K562 (cell line): ENCODE measurements at regions not wholly inside any gene's neighbourhood (a gene's known extent, or its start where the extent isn't known, plus 50 kb on each side); places are given as distances from the start of the nearest gene placed in this dataset.

Source experiments
- ATAC-seq: fragments of 200-7000 bp; cut with Tn5 transposase; 3 replicates; pipeline ENCODE4 v1.9.1; 2020; ENCODE audit warnings: moderate library complexity
- BruUV-seq: library from RNA; stranded (reverse); fragments of 400-500 nt; replicated peaks from 2 replicates; lab custom pipeline; 2021; lab: Mats Ljungman, UMichigan
- CTCF ChIA-PET: fragments of 300-600 bp; formaldehyde crosslinking; extraction: SDS; loops from one replicate; lab custom pipeline; 2021; ENCODE audit warnings: low intra/inter-chr PET ratio; lab: Yijun Ruan, JAX
- POLR2A ChIA-PET: fragments of 300-600, 350-650 bp; sonication (Branson Sonifier 250); formaldehyde crosslinking; extraction: SDS; loops from one replicate; lab custom pipeline; 2021; ENCODE audit warnings: antibody characterized with exemption, inconsistent platforms; lab: Yijun Ruan, JAX
- DNase-seq, 4 experiments: peaks; one replicate each; pipeline versions ENCODE4 v3.0.0 to v3.0.0-alpha.2; 2011 to 2018; ENCODE audit warnings: low spot score in 3 of 4, mixed read lengths in 3 of 4; ENCODE audit errors: extremely low read depth in 1 of 4
- FAIRE-seq: peaks from 2 replicates; lab custom pipeline; 2011; peaks lifted over from hg19 to GRCh38; lab: Jason Lieb, UNC
- H2AFZ ChIP-seq: 2 replicates; pipeline ENCODE4 v1.6.0; 2011; ENCODE audit warnings: low read depth, low read length, control low read depth, inconsistent platforms
- H3K27ac ChIP-seq: fragments of 200-600 bp; 3 replicates; pipeline ENCODE4 v1.8.0; 2011; ENCODE audit warnings: low read depth, mild to moderate bottlenecking, control low read depth, inconsistent platforms, low read length, moderate library complexity, mixed read lengths; ENCODE audit errors: extremely low read depth
- H3K27me3 ChIP-seq, 2 experiments: fragments of 300-600 bp in 1 of 2; 2 replicates in 1 of 2; 3 replicates in 1 of 2; pipeline versions ENCODE4 v1.6.0 to v1.8.0; 2011; ENCODE audit warnings: inconsistent platforms in 2 of 2, low read length in 2 of 2, mild to moderate bottlenecking in 1 of 2, mixed read lengths in 1 of 2, moderate library complexity in 1 of 2; ENCODE audit not compliant: control insufficient read depth in 2 of 2, insufficient read depth in 2 of 2
- H3K36me3 ChIP-seq: fragments of 300-600 bp; 3 replicates; pipeline ENCODE4 v1.8.0; 2011; ENCODE audit warnings: mild to moderate bottlenecking, low read length, inconsistent platforms; ENCODE audit not compliant: control insufficient read depth, insufficient read depth
- H3K4me1 ChIP-seq, 2 experiments: fragments of 200-600 bp in 1 of 2; replicated peaks in 1 of 2; 2 replicates in 1 of 2; 3 replicates in 1 of 2; pipeline versions ENCODE4 v1.5.1 to v1.8.0; 2011; ENCODE audit warnings: inconsistent platforms in 2 of 2, low read length in 2 of 2, mild to moderate bottlenecking in 1 of 2, mixed read lengths in 1 of 2, moderate library complexity in 1 of 2; ENCODE audit not compliant: control insufficient read depth in 2 of 2, insufficient read depth in 2 of 2
- H3K4me2 ChIP-seq: 2 replicates; pipeline ENCODE4 v1.6.1; 2011; ENCODE audit warnings: low read length, control low read depth, inconsistent platforms, mixed read lengths; ENCODE audit not compliant: insufficient read depth
- H3K4me3 ChIP-seq: fragments of 200-600 bp; sonication (generic), shearing (Covaris generic); 2 replicates; pipeline ENCODE4 v1.5.1; 2016; ENCODE audit warnings: control low read depth, inconsistent platforms
- H3K79me2 ChIP-seq: fragments of 200-600 bp; 3 replicates; pipeline ENCODE4 v1.8.0; 2011; ENCODE audit warnings: low read length, inconsistent platforms; ENCODE audit not compliant: control insufficient read depth, insufficient read depth
- H3K9ac ChIP-seq, 2 experiments: 2 replicates each; pipeline versions ENCODE4 v1.6.0 to v1.6.1; 2011; ENCODE audit warnings: low read depth in 2 of 2, low read length in 2 of 2, control low read depth in 1 of 2, inconsistent platforms in 1 of 2, mild to moderate bottlenecking in 1 of 2, mixed read lengths in 1 of 2; ENCODE audit not compliant: insufficient read depth in 1 of 2
- H3K9me1 ChIP-seq: one replicate; pipeline ENCODE4 v1.6.0; 2011; ENCODE audit warnings: inconsistent platforms, mild to moderate bottlenecking, low read length, moderate library complexity; ENCODE audit not compliant: control insufficient read depth, insufficient read depth
- H3K9me3 ChIP-seq: replicated peaks from 2 replicates; pipeline ENCODE4 v1.5.1; 2011; ENCODE audit warnings: low read depth, low read length, inconsistent platforms; ENCODE audit not compliant: control insufficient read depth, insufficient read depth
- H4K20me1 ChIP-seq: replicated peaks from 2 replicates; pipeline ENCODE4 v1.6.1; 2011; ENCODE audit warnings: low read length, inconsistent platforms, mixed read lengths; ENCODE audit not compliant: control insufficient read depth, insufficient read depth
- BRD4 ChIP-seq: fragments of 200-600 bp; sonication (generic); IDR thresholded peaks from 2 replicates; pipeline ENCODE4 v1.6.1; 2017; ENCODE audit warnings: inconsistent platforms
- CBX2 ChIP-seq: fragments of 200-600 bp; sonication (generic); IDR thresholded peaks from one replicate; pipeline ENCODE4 v1.6.1; 2012; ENCODE audit warnings: mild to moderate bottlenecking, low read length, inconsistent platforms; ENCODE audit not compliant: insufficient read depth, poor library complexity, severe bottlenecking
- KAT7 ChIP-seq: sonication (generic); formaldehyde crosslinking; IDR thresholded peaks from 2 replicates; pipeline ENCODE4 v1.8.0; 2022; ENCODE audit warnings: missing genetic modification reagents, mild to moderate bottlenecking, borderline replicate concordance
- LEF1 ChIP-seq: fragments of 450-650 bp; IDR thresholded peaks from 2 replicates; pipeline ENCODE4 v1.6.1; 2016; ENCODE audit warnings: mild to moderate bottlenecking
- MTA3 ChIP-seq: fragments of 450-650 bp; formaldehyde crosslinking; IDR thresholded peaks from 2 replicates; pipeline ENCODE4 v1.6.1; 2017; ENCODE audit warnings: mild to moderate bottlenecking, borderline replicate concordance
- SMAD3 ChIP-seq: fragments of 450-650 bp; formaldehyde crosslinking; conservative IDR thresholded peaks from 2 replicates; pipeline ENCODE4 v1.4.0; 2020; ENCODE audit warnings: mild to moderate bottlenecking
- SRSF7 ChIP-seq: fragments of 200-400 bp; formaldehyde crosslinking; optimal IDR thresholded peaks from 2 replicates; pipeline ENCODE3; 2017; ENCODE audit warnings: mild to moderate bottlenecking, low read depth, low read length
- U2AF2 ChIP-seq: fragments of 200-400 bp; formaldehyde crosslinking; optimal IDR thresholded peaks from 2 replicates; pipeline ENCODE3; 2017; ENCODE audit warnings: low read depth, mild to moderate bottlenecking, low read length
- ZFX ChIP-seq: sonication (generic); formaldehyde crosslinking; IDR thresholded peaks from 2 replicates; pipeline ENCODE4 v1.8.0; 2022; ENCODE audit warnings: mild to moderate bottlenecking, missing genetic modification reagents, moderate library complexity
- ZNF140 ChIP-seq: fragments of 250-450 bp; sonication (Bioruptor Pico); IDR thresholded peaks from 2 replicates; pipeline ENCODE4 v1.8.0; 2021; ENCODE audit warnings: moderate library complexity, mild to moderate bottlenecking, inconsistent platforms
- WGBS: fragments of 100-300 bp; shearing (Covaris generic); methylation state at CpG from one replicate; pipeline ENCODE4 v1.1.6; 2016; ENCODE audit warnings: low coverage, mixed read lengths; ENCODE audit not compliant: insufficient coverage; ENCODE audit errors: missing lambda C conversion rate; 5-methylcytosine and 5-hydroxymethylcytosine counted together
- in situ Hi-C: fragments of 300-500 bp; cut with MboI; formaldehyde crosslinking; loops from 4 replicates; pipeline ENCODE4 v1.15.0; 2018; ENCODE audit warnings: inconsistent platforms, mixed read lengths
- intact Hi-C: fragments of 100-400 bp; cut with micrococcal nuclease; formaldehyde crosslinking; loops from 2 replicates; pipeline ENCODE4 v1.14.2; 2022
- TF ChIP-seq, protein P1 (sequence below): sonication (generic); IDR thresholded peaks from 2 replicates; pipeline ENCODE4 v1.6.1; 2016
- TF ChIP-seq, protein P2 (sequence below), 3 experiments: fragments of 200-800 bp in 1 of 3; fragments of 250-450 bp in 1 of 3; fragments of 450-650 bp in 1 of 3; sonication (Bioruptor Pico) in 1 of 3; sonication (Bioruptor generic) in 1 of 3; formaldehyde crosslinking in 1 of 3; IDR thresholded peaks; 2 replicates each; pipeline versions ENCODE4 v1.6.1 to v1.8.0; 2016 to 2022; ENCODE audit warnings: mild to moderate bottlenecking in 2 of 3, missing genetic modification characterization in 2 of 3, missing compliant biosample characterization in 1 of 3, moderate library complexity in 1 of 3
- TF ChIP-seq, protein P3 (sequence below): fragments of 450-650 bp; formaldehyde crosslinking; IDR thresholded peaks from 2 replicates; pipeline ENCODE4 v1.4.0; 2020; ENCODE audit warnings: mild to moderate bottlenecking

DNA sequence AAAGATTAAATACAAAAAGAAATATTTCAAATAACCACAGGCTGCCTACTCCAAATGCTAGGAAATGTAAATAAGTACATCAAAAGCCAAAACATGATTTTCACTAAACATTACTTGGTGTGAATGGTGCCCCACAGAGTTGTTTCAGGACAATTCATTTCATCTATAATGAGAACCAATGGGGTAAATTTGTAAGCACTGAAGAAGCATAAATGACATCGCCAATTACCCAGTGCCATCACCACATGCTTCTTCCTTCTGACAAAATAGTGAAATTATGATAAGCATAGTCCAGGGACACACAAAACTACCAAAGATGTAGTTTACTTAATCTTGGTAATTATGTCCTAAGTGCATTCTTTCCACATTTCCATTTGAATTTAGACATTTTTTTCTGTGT lies 510.4 kb upstream of the TYRP1 start:
- FAIRE-seq, result no peak

DNA sequence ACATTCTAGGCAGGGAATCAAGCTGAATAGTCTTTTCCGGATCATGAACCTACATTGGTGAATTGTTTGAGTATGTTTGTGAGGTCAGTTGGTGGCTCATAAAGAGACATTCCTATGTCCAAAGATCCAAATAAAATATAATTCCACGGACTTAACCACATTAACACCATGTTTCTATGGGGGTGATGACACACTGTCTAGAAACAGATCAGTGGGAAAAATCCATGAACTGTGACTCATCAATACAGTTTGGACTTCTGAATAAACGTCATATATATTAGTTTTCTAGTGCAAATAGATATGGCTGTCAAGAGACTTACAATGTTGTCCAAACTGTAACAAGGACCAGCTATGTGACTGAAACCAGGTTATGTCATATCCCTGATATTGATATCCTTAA lies 509.9 kb upstream of the TYRP1 start:
- Histone ChIP-seq H3K27ac (no peak overlapping the region), H3K4me2 (no peak overlapping the region), H4K20me1 (no peaks in the 10 kb centered on the region), H3K9ac (no peak overlapping the region), H2AFZ (no peak overlapping the region), H3K4me1 (no peaks in the 10 kb centered on the region), H3K4me3 (no peak overlapping the region), H3K9me1 (no peaks in the 10 kb centered on the region), H3K9me3 (no peaks in the 10 kb centered on the region), H3K79me2 (no peaks in the 10 kb centered on the region), H3K36me3 (no peaks in the 10 kb centered on the region), H3K27me3 (no peaks in the 10 kb centered on the region)
- FAIRE-seq (no peak), ATAC-seq (no peak), DNase-seq (no peak)
- WGBS, result 0% methylated on average over 3 of the region's 3 CpGs
- in situ Hi-C loops (no loop called here), intact Hi-C loops (no loop called here)
- BruUV-seq, result no TSS peak
- ChIA-PET POLR2A (no interaction called here), CTCF (no interaction called here)
- TF ChIP-seq, protein P1, sequence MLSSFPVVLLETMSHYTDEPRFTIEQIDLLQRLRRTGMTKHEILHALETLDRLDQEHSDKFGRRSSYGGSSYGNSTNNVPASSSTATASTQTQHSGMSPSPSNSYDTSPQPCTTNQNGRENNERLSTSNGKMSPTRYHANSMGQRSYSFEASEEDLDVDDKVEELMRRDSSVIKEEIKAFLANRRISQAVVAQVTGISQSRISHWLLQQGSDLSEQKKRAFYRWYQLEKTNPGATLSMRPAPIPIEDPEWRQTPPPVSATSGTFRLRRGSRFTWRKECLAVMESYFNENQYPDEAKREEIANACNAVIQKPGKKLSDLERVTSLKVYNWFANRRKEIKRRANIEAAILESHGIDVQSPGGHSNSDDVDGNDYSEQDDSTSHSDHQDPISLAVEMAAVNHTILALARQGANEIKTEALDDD, result no peak
- no peak for TF ChIP-seq KAT7 (CRISPR knock-in tag)
- TF ChIP-seq, protein P2, sequence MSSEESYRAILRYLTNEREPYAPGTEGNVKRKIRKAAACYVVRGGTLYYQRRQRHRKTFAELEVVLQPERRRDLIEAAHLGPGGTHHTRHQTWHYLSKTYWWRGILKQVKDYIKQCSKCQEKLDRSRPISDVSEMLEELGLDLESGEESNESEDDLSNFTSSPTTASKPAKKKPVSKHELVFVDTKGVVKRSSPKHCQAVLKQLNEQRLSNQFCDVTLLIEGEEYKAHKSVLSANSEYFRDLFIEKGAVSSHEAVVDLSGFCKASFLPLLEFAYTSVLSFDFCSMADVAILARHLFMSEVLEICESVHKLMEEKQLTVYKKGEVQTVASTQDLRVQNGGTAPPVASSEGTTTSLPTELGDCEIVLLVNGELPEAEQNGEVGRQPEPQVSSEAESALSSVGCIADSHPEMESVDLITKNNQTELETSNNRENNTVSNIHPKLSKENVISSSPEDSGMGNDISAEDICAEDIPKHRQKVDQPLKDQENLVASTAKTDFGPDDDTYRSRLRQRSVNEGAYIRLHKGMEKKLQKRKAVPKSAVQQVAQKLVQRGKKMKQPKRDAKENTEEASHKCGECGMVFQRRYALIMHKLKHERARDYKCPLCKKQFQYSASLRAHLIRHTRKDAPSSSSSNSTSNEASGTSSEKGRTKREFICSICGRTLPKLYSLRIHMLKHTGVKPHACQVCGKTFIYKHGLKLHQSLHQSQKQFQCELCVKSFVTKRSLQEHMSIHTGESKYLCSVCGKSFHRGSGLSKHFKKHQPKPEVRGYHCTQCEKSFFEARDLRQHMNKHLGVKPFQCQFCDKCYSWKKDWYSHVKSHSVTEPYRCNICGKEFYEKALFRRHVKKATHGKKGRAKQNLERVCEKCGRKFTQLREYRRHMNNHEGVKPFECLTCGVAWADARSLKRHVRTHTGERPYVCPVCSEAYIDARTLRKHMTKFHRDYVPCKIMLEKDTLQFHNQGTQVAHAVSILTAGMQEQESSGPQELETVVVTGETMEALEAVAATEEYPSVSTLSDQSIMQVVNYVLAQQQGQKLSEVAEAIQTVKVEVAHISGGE (CRISPR knock-in tag; IDR thresholded peaks at IDR 0.05), result no peak
- TF ChIP-seq CBX2, result no peak
- no peak for TF ChIP-seq U2AF2
- TF ChIP-seq, protein P3, sequence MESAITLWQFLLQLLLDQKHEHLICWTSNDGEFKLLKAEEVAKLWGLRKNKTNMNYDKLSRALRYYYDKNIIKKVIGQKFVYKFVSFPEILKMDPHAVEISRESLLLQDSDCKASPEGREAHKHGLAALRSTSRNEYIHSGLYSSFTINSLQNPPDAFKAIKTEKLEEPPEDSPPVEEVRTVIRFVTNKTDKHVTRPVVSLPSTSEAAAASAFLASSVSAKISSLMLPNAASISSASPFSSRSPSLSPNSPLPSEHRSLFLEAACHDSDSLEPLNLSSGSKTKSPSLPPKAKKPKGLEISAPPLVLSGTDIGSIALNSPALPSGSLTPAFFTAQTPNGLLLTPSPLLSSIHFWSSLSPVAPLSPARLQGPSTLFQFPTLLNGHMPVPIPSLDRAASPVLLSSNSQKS (CRISPR knock-in tag), result no peak
- TF ChIP-seq SRSF7, result no peak
- TF ChIP-seq LEF1, result no peak
- no peak for TF ChIP-seq BRD4
- TF ChIP-seq ZFX, result no peak

More for the DNA sequence above, 510.4 kb upstream of the TYRP1 start:
- Histone ChIP-seq H3K79me2 (no peaks in the 10 kb centered on the region), H3K4me2 (no peak overlapping the region), H3K4me1 (no peaks in the 10 kb centered on the region), H3K9me1 (no peaks in the 10 kb centered on the region), H2AFZ (no peak overlapping the region), H3K36me3 (no peaks in the 10 kb centered on the region), H3K27me3 (no peaks in the 10 kb centered on the region), H3K9me3 (no peaks in the 10 kb centered on the region), H3K9ac (no peak overlapping the region), H3K27ac (no peak overlapping the region), H3K4me3 (no peak overlapping the region), H4K20me1 (no peaks in the 10 kb centered on the region)
- POLR2A ChIA-PET, result no interaction called here
- DNase-seq (no peak), ATAC-seq (no peak)
- CTCF ChIA-PET, result no interaction called here
- no TSS peak for BruUV-seq
- WGBS, result 0% methylated on average over 1 of the region's 1 CpG
- intact Hi-C loops, result no loop called here
- TF ChIP-seq ZNF140 (CRISPR knock-in tag), result no peak
- no peak for TF ChIP-seq MTA3
- no peak for TF ChIP-seq SMAD3 (CRISPR knock-in tag)
- in situ Hi-C loops, result no loop called here
